K562 (cell line): ENCODE measurements at regions not wholly inside any gene's neighbourhood (a gene's known extent, or its start where the extent isn't known, plus 50 kb on each side); places are given as distances from the start of the nearest gene placed in this dataset.

Experiments
- ATAC-seq: fragments of 200-7000 bp; cut with Tn5 transposase; 3 replicates; pipeline ENCODE4 v1.9.1; 2020; ENCODE audit warnings: moderate library complexity
- BruUV-seq: library from RNA; stranded (reverse); fragments of 400-500 nt; replicated peaks from 2 replicates; lab custom pipeline; 2021; lab: Mats Ljungman, UMichigan
- CTCF ChIA-PET: fragments of 300-600 bp; formaldehyde crosslinking; extraction: SDS; loops from one replicate; lab custom pipeline; 2021; ENCODE audit warnings: low intra/inter-chr PET ratio; lab: Yijun Ruan, JAX
- POLR2A ChIA-PET: fragments of 300-600, 350-650 bp; sonication (Branson Sonifier 250); formaldehyde crosslinking; extraction: SDS; loops from one replicate; lab custom pipeline; 2021; ENCODE audit warnings: antibody characterized with exemption, inconsistent platforms; lab: Yijun Ruan, JAX
- DNase-seq, 4 experiments: peaks; one replicate each; pipeline versions ENCODE4 v3.0.0 to v3.0.0-alpha.2; 2011 to 2018; ENCODE audit warnings: low spot score in 3 of 4, mixed read lengths in 3 of 4; ENCODE audit errors: extremely low read depth in 1 of 4
- FAIRE-seq: peaks from 2 replicates; lab custom pipeline; 2011; peaks lifted over from hg19 to GRCh38; lab: Jason Lieb, UNC
- H2AFZ ChIP-seq: 2 replicates; pipeline ENCODE4 v1.6.0; 2011; ENCODE audit warnings: low read depth, low read length, control low read depth, inconsistent platforms
- H3K27ac ChIP-seq: fragments of 200-600 bp; 3 replicates; pipeline ENCODE4 v1.8.0; 2011; ENCODE audit warnings: low read depth, mild to moderate bottlenecking, control low read depth, inconsistent platforms, low read length, moderate library complexity, mixed read lengths; ENCODE audit errors: extremely low read depth
- H3K27me3 ChIP-seq, 2 experiments: fragments of 300-600 bp in 1 of 2; 2 replicates in 1 of 2; 3 replicates in 1 of 2; pipeline versions ENCODE4 v1.6.0 to v1.8.0; 2011; ENCODE audit warnings: inconsistent platforms in 2 of 2, low read length in 2 of 2, mild to moderate bottlenecking in 1 of 2, mixed read lengths in 1 of 2, moderate library complexity in 1 of 2; ENCODE audit not compliant: control insufficient read depth in 2 of 2, insufficient read depth in 2 of 2
- H3K36me3 ChIP-seq: fragments of 300-600 bp; 3 replicates; pipeline ENCODE4 v1.8.0; 2011; ENCODE audit warnings: mild to moderate bottlenecking, low read length, inconsistent platforms; ENCODE audit not compliant: control insufficient read depth, insufficient read depth
- H3K4me1 ChIP-seq, 2 experiments: fragments of 200-600 bp in 1 of 2; replicated peaks in 1 of 2; 2 replicates in 1 of 2; 3 replicates in 1 of 2; pipeline versions ENCODE4 v1.5.1 to v1.8.0; 2011; ENCODE audit warnings: inconsistent platforms in 2 of 2, low read length in 2 of 2, mild to moderate bottlenecking in 1 of 2, mixed read lengths in 1 of 2, moderate library complexity in 1 of 2; ENCODE audit not compliant: control insufficient read depth in 2 of 2, insufficient read depth in 2 of 2
- H3K4me2 ChIP-seq: 2 replicates; pipeline ENCODE4 v1.6.1; 2011; ENCODE audit warnings: low read length, control low read depth, inconsistent platforms, mixed read lengths; ENCODE audit not compliant: insufficient read depth
- H3K4me3 ChIP-seq: fragments of 200-600 bp; sonication (generic), shearing (Covaris generic); 2 replicates; pipeline ENCODE4 v1.5.1; 2016; ENCODE audit warnings: control low read depth, inconsistent platforms
- H3K79me2 ChIP-seq: fragments of 200-600 bp; 3 replicates; pipeline ENCODE4 v1.8.0; 2011; ENCODE audit warnings: low read length, inconsistent platforms; ENCODE audit not compliant: control insufficient read depth, insufficient read depth
- H3K9ac ChIP-seq, 2 experiments: 2 replicates each; pipeline versions ENCODE4 v1.6.0 to v1.6.1; 2011; ENCODE audit warnings: low read depth in 2 of 2, low read length in 2 of 2, control low read depth in 1 of 2, inconsistent platforms in 1 of 2, mild to moderate bottlenecking in 1 of 2, mixed read lengths in 1 of 2; ENCODE audit not compliant: insufficient read depth in 1 of 2
- H3K9me1 ChIP-seq: one replicate; pipeline ENCODE4 v1.6.0; 2011; ENCODE audit warnings: inconsistent platforms, mild to moderate bottlenecking, low read length, moderate library complexity; ENCODE audit not compliant: control insufficient read depth, insufficient read depth
- H3K9me3 ChIP-seq: replicated peaks from 2 replicates; pipeline ENCODE4 v1.5.1; 2011; ENCODE audit warnings: low read depth, low read length, inconsistent platforms; ENCODE audit not compliant: control insufficient read depth, insufficient read depth
- H4K20me1 ChIP-seq: replicated peaks from 2 replicates; pipeline ENCODE4 v1.6.1; 2011; ENCODE audit warnings: low read length, inconsistent platforms, mixed read lengths; ENCODE audit not compliant: control insufficient read depth, insufficient read depth
- FOXA3 ChIP-seq, 2 experiments: fragments of 450-650 bp in 1 of 2; sonication (generic) in 1 of 2; formaldehyde crosslinking; IDR thresholded peaks in 1 of 2; conservative IDR thresholded peaks in 1 of 2; 2 replicates each; pipeline versions ENCODE4 v1.4.0 to v1.8.0; 2020 to 2022; ENCODE audit warnings: mild to moderate bottlenecking in 2 of 2, missing genetic modification reagents in 1 of 2
- LEF1 ChIP-seq: fragments of 450-650 bp; IDR thresholded peaks from 2 replicates; pipeline ENCODE4 v1.6.1; 2016; ENCODE audit warnings: mild to moderate bottlenecking
- NCOR1 ChIP-seq: fragments of 450-650 bp; IDR thresholded peaks from 2 replicates; pipeline ENCODE4 v1.6.1; 2016; ENCODE audit warnings: mild to moderate bottlenecking, moderate library complexity
- TAF7 ChIP-seq: fragments of 450-650 bp; IDR thresholded peaks from 2 replicates; pipeline ENCODE4 v1.6.1; 2016; ENCODE audit warnings: missing genetic modification characterization, missing compliant biosample characterization
- WGBS: fragments of 100-300 bp; shearing (Covaris generic); methylation state at CpG from one replicate; pipeline ENCODE4 v1.1.6; 2016; ENCODE audit warnings: low coverage, mixed read lengths; ENCODE audit not compliant: insufficient coverage; ENCODE audit errors: missing lambda C conversion rate; 5-methylcytosine and 5-hydroxymethylcytosine counted together
- in situ Hi-C: fragments of 300-500 bp; cut with MboI; formaldehyde crosslinking; loops from 4 replicates; pipeline ENCODE4 v1.15.0; 2018; ENCODE audit warnings: inconsistent platforms, mixed read lengths
- intact Hi-C: fragments of 100-400 bp; cut with micrococcal nuclease; formaldehyde crosslinking; loops from 2 replicates; pipeline ENCODE4 v1.14.2; 2022
- TF ChIP-seq, protein P1 (sequence below): fragments of 200-600 bp; sonication (generic); IDR thresholded peaks from one replicate; pipeline ENCODE4 v1.6.1; 2012; ENCODE audit warnings: mild to moderate bottlenecking, low read depth, low read length, inconsistent platforms

DNA sequence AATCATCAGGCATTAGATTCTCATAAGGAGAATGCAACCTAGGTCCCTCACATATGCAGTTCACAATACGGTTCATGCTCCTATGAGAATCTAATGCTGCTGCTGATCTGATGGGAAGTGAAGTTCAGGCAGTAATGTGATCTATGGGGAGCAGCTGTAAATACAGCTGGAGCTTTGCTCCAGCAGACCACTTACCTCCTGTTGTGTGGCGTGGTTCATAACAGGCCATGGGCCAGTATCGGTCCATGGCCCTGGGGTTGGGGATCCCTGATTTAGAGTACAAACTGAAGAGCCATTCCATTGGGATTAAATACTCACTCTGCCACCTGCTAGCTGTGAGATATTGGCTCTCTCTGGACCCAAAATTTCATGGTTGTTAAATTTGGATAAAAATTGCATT lies 244.6 kb upstream of the POGK start:
- no peak overlapping the region for H3K4me3 ChIP-seq
- POLR2A ChIA-PET: interaction anchor here (0.6 to 1.3 kb wide), 2 partner anchors 8 to 316 kb away, joined by 3 read pairs; no protein-coding TSS in a partner anchor
- intact Hi-C loops: no loop called here
- in situ Hi-C loops: no loop called here
- H3K79me2 ChIP-seq: no peaks in the 10 kb centered on the region
- H3K4me2 ChIP-seq: no peak overlapping the region
- no peak overlapping the region for H2AFZ ChIP-seq
- no peaks in the 10 kb centered on the region; a peak in 1 of 5 replicates for H3K4me1 ChIP-seq
- BruUV-seq: no TSS peak
- H3K27ac ChIP-seq: no peak overlapping the region
- no peak overlapping the region for H3K9ac ChIP-seq
- no peak for ATAC-seq
- no peaks in the 10 kb centered on the region for H3K27me3 ChIP-seq
- no peak for DNase-seq
- WGBS: 74% methylated on average over 3 of the region's 3 CpGs
- H4K20me1 ChIP-seq: no peaks in the 10 kb centered on the region
- CTCF ChIA-PET: no interaction called here
- H3K9me1 ChIP-seq: no peaks in the 10 kb centered on the region
- no peaks in the 10 kb centered on the region for H3K9me3 ChIP-seq
- H3K36me3 ChIP-seq: no peaks in the 10 kb centered on the region
- no peak for FAIRE-seq
- TF ChIP-seq FOXA3 (CRISPR knock-in tag; conservative IDR thresholded peaks at IDR 0.05 in 1 of 2, IDR thresholded peaks at IDR 0.05 in 1 of 2) (no peak), TAF7 (tag) (no peak), LEF1 (no peak), NCOR1 (no peak)
- TF ChIP-seq, protein P1, sequence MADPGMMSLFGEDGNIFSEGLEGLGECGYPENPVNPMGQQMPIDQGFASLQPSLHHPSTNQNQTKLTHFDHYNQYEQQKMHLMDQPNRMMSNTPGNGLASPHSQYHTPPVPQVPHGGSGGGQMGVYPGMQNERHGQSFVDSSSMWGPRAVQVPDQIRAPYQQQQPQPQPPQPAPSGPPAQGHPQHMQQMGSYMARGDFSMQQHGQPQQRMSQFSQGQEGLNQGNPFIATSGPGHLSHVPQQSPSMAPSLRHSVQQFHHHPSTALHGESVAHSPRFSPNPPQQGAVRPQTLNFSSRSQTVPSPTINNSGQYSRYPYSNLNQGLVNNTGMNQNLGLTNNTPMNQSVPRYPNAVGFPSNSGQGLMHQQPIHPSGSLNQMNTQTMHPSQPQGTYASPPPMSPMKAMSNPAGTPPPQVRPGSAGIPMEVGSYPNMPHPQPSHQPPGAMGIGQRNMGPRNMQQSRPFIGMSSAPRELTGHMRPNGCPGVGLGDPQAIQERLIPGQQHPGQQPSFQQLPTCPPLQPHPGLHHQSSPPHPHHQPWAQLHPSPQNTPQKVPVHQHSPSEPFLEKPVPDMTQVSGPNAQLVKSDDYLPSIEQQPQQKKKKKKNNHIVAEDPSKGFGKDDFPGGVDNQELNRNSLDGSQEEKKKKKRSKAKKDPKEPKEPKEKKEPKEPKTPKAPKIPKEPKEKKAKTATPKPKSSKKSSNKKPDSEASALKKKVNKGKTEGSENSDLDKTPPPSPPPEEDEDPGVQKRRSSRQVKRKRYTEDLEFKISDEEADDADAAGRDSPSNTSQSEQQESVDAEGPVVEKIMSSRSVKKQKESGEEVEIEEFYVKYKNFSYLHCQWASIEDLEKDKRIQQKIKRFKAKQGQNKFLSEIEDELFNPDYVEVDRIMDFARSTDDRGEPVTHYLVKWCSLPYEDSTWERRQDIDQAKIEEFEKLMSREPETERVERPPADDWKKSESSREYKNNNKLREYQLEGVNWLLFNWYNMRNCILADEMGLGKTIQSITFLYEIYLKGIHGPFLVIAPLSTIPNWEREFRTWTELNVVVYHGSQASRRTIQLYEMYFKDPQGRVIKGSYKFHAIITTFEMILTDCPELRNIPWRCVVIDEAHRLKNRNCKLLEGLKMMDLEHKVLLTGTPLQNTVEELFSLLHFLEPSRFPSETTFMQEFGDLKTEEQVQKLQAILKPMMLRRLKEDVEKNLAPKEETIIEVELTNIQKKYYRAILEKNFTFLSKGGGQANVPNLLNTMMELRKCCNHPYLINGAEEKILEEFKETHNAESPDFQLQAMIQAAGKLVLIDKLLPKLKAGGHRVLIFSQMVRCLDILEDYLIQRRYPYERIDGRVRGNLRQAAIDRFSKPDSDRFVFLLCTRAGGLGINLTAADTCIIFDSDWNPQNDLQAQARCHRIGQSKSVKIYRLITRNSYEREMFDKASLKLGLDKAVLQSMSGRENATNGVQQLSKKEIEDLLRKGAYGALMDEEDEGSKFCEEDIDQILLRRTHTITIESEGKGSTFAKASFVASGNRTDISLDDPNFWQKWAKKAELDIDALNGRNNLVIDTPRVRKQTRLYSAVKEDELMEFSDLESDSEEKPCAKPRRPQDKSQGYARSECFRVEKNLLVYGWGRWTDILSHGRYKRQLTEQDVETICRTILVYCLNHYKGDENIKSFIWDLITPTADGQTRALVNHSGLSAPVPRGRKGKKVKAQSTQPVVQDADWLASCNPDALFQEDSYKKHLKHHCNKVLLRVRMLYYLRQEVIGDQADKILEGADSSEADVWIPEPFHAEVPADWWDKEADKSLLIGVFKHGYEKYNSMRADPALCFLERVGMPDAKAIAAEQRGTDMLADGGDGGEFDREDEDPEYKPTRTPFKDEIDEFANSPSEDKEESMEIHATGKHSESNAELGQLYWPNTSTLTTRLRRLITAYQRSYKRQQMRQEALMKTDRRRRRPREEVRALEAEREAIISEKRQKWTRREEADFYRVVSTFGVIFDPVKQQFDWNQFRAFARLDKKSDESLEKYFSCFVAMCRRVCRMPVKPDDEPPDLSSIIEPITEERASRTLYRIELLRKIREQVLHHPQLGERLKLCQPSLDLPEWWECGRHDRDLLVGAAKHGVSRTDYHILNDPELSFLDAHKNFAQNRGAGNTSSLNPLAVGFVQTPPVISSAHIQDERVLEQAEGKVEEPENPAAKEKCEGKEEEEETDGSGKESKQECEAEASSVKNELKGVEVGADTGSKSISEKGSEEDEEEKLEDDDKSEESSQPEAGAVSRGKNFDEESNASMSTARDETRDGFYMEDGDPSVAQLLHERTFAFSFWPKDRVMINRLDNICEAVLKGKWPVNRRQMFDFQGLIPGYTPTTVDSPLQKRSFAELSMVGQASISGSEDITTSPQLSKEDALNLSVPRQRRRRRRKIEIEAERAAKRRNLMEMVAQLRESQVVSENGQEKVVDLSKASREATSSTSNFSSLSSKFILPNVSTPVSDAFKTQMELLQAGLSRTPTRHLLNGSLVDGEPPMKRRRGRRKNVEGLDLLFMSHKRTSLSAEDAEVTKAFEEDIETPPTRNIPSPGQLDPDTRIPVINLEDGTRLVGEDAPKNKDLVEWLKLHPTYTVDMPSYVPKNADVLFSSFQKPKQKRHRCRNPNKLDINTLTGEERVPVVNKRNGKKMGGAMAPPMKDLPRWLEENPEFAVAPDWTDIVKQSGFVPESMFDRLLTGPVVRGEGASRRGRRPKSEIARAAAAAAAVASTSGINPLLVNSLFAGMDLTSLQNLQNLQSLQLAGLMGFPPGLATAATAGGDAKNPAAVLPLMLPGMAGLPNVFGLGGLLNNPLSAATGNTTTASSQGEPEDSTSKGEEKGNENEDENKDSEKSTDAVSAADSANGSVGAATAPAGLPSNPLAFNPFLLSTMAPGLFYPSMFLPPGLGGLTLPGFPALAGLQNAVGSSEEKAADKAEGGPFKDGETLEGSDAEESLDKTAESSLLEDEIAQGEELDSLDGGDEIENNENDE: no peak
